ENCODE measurements at regions not wholly inside any gene's neighbourhood (a gene's known extent, or its start where the extent isn't known, plus 50 kb on each side); places are given as distances from the start of the nearest gene placed in this dataset.

GRCh38 chr7:98565103-98565502 lies 52.0 kb upstream of the NPTX2 start:
- no peak for DNase-seq (ENCODE audit: low read depth in 3 of 3)

DNA sequence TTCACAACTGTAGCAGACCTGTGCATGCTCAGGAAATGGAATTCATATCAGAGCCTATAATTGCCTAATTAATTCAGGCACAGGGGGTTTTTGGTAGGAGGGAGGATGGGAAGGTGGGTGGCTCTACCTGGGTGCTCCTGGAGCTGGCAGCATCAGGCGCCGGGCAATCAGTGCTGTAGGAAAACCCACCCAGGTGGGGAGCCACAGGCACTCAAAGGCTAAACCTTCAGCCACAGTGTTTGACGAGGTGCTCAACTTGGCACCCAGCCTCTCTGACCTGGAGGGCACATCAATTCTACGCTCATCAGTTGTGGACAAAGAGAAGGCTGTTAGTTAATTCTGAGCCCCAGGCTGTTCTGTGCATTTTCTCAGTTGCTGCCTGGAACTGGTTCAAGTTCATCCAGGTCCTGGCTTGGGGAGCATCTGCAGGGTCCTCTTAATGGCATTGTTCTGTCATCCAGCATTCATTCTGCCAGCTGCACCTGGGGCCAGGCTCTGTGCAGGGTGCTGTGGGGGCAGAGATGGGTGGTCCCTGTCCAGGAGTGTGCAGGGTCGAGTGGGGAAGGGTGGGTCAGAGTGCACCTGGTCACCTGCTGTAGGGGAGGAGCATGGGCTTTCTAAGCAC lies 54.1 kb upstream of the NPTX2 start:
- DNase-seq (ENCODE audit: low read depth in 3 of 3): no peak

- no peak for DNase-seq (ENCODE audit: low read depth in 3 of 3)
These were observed 54.7 kb upstream of the NPTX2 start for GRCh38 chr7:98562381-98562823.

DNA sequence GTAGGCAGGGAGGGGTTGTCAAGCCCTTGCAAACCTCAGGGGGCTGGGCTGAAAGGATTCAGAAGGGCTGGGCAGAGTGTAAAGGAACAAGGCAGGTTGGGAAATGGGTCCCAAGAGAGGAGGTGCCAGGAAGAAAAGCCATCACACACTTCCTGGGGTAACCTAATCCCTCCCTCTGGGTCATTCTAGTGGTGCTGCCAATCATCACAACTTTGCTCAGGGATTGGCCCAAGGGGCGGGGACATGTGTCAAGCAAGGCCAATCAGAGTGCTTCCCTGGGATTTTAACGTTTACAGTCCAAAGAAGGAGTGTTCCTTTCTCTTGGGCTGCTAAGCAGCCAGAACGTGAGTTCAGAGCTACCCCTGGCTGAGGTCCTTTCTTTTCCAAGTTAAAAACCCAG lies 57.1 kb upstream of the NPTX2 start:
- DNase-seq (ENCODE audit: low read depth in 3 of 3): no peak

GRCh38 chr7:98559219-98559618 lies 57.9 kb upstream of the NPTX2 start:
- DNase-seq (ENCODE audit: low read depth in 3 of 3): no peak

GRCh38 chr7:98557538-98558031 lies 59.5 kb upstream of the NPTX2 start:
- no peak for DNase-seq (ENCODE audit: low read depth in 3 of 3)

GRCh38 chr7:98556288-98556687 lies 60.8 kb upstream of the NPTX2 start:
- no peak for DNase-seq (ENCODE audit: low read depth in 3 of 3)

GRCh38 chr7:98555403-98555802 lies 61.7 kb upstream of the NPTX2 start:
- no peak for DNase-seq (ENCODE audit: low read depth in 3 of 3)

DNA sequence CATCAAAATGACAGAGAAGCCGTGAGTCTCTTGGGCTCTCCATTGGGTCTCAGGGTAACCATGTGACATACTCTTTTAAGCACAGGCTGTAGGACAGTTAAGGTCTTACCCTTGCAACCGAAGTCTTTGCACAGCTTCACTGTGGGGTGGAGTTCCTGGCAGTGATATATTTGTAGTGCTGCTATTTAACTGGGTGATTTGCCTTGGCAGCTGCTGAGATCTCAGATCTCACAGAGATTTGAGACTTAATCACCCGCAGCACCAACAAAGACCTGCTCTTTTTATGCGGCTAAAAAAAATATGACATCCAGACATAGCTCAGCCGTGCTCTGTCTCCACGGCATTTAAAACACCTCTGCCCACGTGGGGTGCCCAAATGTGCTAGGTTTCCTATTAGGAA lies 63.4 kb upstream of the NPTX2 start:
- no peak for DNase-seq (ENCODE audit: low read depth in 3 of 3)

- DNase-seq (ENCODE audit: low read depth in 3 of 3): no peak
These were observed 65.3 kb upstream of the NPTX2 start for GRCh38 chr7:98551611-98552273.

- DNase-seq (ENCODE audit: low read depth in 3 of 3): no peak
These were observed 68.1 kb upstream of the NPTX2 start for GRCh38 chr7:98548971-98549370.

- no peak for DNase-seq (ENCODE audit: low read depth in 3 of 3)
These were observed 68.7 kb upstream of the NPTX2 start for GRCh38 chr7:98548370-98548769.

- DNase-seq (ENCODE audit: low read depth in 3 of 3): no peak
These were observed 76.0 kb upstream of the NPTX2 start for GRCh38 chr7:98541101-98541500.

DNA sequence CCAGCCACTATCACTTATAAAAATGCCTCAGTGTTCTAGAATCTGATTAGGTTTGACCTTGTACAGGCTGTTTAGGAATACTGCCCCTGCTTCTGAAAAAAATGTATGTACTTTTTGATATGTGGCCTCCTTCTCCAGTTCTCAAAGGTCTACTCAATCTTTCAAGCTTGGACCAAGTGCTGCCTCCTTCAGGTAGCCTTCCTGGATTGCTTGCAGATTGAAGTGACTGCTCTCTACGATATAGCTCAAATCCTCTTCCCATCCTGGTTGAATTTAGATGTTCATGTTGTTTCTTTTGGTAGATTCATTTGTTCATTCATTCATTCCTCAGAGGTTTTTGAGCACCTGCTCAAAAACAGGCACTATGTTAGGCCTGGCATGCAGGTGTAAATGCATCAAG lies 77.2 kb upstream of the NPTX2 start:
- no peak for DNase-seq (ENCODE audit: low read depth in 3 of 3)

DNA sequence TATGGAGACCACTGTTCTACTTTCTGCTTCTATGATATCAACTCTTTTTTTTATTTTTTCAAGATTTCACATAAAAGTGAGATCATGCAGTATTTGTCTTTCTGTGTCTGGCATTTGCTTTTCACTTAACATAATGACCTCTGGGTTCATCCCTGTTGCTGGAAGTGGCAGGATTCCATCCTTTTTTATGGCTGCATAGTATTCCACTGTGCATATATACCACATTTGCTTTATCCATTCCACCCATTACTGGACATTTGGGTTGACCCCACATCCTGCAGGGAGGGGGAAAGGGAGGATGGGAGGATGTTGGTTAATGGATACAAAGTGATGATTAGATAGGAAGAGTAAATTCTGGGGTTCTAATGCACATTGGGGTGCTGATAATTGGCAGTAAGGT lies 80.3 kb upstream of the NPTX2 start:
- DNase-seq (ENCODE audit: low read depth in 3 of 3): no peak

DNA sequence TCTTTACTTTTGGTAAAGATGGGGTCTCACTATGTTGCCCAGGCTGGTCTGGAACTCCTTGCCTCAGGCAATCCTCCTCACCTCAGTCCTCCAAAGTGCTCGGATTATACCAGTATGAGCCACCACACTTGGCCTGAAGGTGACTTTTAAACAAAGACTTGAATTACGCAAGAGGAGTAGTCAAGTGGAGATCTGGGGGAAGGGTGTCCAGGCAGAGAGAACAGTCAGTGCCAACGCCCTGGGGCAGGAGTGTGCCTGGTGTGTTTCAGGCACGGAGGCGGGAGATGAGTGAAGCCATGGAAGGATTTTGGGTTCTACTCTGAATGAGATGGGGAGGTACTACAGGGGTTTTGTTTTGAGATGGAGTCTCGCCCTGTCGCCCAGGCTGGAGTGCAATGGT lies 82.6 kb upstream of the NPTX2 start:
- no peak for DNase-seq (ENCODE audit: low read depth in 3 of 3)

GRCh38 chr7:98531717-98532116 lies 85.4 kb upstream of the NPTX2 start:
- DNase-seq (ENCODE audit: low read depth in 3 of 3): no peak

DNA sequence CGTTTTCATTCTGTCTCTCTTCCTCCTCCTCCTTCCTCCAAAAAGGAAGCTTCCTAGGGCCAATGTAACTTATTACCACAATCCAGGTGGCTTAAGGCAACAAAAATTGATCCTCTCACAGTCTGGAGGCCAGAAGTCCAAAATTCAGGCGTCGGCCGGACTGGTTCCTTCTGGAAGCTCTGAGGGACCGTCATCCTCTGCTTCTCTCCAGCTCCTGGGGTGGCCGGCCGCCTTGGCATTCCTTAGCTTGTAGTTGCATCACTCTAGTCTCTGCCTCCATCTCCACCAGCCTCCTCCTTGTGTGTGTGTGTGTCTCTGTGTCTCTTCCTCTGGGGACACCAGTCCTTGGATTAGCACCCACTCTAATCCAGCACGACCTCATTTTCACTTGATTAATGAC lies 89.0 kb upstream of the NPTX2 start:
- no peak for DNase-seq (ENCODE audit: low read depth in 3 of 3)

DNA sequence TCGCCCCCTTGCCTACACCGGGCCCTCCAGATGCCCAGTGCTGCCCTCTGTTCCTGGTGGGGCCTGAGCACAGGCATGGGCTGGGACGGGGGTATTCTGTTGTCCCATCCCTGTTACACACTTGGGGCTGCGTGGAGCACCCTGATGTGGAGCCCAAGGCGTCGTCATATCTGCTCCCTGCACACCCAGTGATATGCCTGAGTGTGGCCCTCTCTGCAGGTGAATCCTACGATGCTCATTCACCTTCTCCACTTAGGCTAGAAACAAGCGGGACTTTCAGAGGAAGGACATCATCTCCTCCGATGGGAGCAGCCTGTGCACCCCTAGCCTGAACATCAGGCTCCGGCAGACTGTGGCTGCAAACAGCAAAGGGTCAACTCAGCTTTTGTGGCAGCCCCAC lies 91.0 kb upstream of the NPTX2 start:
- no peak for DNase-seq (ENCODE audit: low read depth in 3 of 3)

GRCh38 chr7:98521089-98521692 lies 95.9 kb upstream of the NPTX2 start:
- DNase-seq (ENCODE audit: low read depth in 3 of 3): no peak

DNA sequence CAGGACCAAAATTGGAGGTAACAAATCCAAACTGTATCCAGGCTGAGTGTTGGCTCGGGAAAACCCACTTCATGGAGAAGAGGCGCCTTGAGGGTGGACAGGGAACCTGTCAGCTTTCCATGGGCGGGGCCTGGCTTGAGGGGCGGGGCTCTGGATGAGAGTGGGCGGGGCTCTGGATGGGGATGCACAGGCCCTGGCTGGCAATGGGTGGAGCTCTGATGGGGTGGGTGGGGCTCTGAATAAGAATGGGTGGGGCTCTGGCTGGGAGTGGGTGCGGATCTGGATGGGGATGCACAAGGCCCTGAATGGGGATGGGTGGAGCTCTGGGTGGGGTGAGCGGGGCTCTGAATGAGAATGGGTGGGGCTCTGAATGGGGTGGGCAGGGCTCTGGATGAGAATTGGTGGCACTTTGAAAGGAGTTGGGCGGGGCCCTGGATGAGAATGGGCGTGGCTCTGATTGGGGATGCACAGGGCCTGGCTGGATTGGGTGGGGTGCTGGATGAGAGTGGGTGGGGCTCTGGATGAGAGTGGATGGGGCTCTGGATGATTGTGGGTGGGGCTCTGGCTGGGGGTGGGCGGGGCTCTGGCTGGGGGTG lies 96.6 kb upstream of the NPTX2 start:
- peak in 1 of 3 experiments; percentile 7 for DNase-seq (ENCODE audit: low read depth in 3 of 3)

- DNase-seq (ENCODE audit: low read depth in 3 of 3): no peak
These were observed 98.7 kb upstream of the NPTX2 start for GRCh38 chr7:98518159-98518947.

Measured in stimulated activated CD4-positive, alpha-beta T cell treated with anti-CD3 and anti-CD28 coated beads, TNF-alpha, amount 100 ng/mL, for 24 hours (primary cell).